Germinal center (tissue), 1 donor: ENCODE measurements at regions not wholly inside any gene's neighbourhood (a gene's known extent, or its start where the extent isn't known, plus 50 kb on each side); places are given as distances from the start of the nearest gene placed in this dataset.
"Not testable (repeated sequence)": the region's sequence is repeated elsewhere in the genome, so short reads cannot be mapped to it uniquely, and the experiment has no call there.

Experiments used
- DNase-seq: peaks from one replicate; pipeline ENCODE4 v3.0.0; 2012; ENCODE audit warnings: mixed read lengths, low spot score

DNA sequence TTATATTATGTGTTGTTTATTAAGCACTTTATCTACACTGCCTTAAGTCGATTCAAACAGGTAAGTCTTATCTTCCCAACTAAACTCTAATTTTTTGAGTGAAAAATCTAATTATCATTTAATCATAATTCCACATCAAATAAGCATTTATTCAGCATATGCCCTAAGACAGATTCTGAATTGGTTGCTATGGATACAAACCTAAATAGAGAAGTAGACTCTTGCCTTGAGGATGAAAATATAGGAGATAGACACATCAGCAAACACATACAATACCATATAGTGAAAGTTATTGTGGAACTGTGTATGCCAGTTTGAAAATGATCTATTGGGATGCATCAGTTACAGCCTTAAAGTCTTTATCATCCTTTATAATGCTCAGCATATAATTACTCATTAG is 1679.9 kb downstream of the SLITRK1 start:
- DNase-seq = no peak

DNA sequence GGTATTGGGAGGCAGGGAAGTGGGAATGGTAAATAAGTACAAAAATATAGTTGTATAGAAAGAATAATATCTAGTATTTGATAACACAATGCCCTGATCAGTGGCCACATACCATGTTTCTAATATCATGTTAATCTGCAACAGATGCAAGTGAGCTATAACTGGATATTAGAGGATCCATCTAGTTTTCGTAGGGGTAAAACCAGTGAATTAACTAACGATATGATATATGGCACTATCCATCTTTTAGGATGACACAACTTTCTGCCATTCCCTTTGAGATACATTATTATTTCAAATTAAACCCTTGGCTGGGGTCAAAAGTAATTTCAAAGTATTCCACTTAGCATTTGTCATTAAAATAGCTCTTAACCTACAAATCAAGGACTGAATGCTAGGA is 1686.2 kb downstream of the SLITRK1 start:
- no peak for DNase-seq

GRCh38 chr13:82187227-82187626 is 1695.0 kb downstream of the SLITRK1 start:
- DNase-seq = no peak

- no peak for DNase-seq
Observed at GRCh38 chr13:82176751-82177150, 1705.5 kb downstream of the SLITRK1 start.

GRCh38 chr13:82165396-82166174 is 1716.7 kb downstream of the SLITRK1 start:
- no peak for DNase-seq

DNA sequence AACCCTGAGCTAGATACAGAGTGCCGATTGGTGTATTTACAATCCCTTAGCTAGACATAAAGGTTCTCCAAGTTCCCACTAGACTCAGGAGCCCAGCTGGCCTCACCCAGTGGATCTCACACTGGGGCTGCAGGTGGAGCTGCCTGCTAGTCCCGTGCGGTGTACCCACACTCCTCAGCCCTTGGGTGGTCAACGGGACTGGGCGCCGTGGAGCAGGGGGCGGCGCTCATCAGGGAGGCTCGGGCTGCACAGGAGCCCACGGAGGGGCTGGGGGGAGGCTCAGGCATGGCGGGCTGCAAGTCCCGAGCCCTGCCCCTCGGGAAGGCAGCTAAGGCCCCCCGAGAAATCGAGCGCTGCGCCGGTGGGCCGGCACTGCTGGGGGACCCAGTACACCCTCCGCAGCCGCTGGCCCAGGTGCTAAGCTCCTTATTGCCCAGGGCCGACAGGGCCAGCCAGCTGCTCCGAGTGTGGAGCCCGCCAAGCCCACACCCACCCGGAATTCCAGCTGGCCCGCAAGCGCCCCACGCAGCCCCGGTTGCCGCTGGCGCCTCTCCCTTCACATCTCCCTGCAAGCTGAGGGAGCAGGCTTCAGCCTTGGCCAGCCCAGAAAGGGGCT is 1717.4 kb downstream of the SLITRK1 start:
- not testable (repeated sequence) for DNase-seq

DNA sequence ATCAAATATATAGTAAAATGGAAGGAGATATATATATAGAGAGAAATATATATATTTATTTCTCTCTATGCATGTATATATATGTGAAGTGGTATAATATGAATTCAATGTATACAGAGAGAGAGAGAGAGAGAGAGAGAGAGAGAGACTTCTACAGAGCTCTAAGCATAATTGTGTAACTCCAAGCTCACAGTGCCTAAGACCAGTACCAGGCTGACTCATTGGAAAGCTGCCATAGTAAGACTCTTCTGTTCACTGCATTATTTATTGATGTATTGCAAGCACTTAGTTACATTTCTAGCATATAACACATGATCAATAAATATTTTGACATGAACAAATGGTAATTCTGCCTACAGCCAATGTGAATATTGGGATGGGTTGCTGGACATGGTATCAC is 1734.7 kb downstream of the SLITRK1 start:
- DNase-seq = no peak

GRCh38 chr13:82136880-82137279 is 1745.4 kb downstream of the SLITRK1 start:
- DNase-seq = no peak

DNA sequence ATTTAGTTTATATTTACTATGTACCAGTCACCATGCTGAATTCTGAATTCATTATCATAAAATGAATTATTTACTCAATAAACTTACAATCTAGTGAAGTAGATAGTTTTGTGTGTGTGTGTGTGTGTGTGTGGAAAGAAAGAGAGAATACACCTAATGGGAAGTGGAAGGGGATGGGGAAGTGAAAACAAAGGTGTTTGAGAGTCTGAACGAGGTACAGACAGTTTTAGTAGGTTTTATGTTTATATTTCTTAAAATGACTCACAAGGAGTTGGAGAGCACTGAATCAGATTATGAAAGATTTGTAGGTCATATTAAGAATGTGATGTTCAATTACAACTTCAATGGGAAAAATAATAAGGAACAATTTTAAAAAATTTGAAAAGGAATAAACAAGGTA is 1753.0 kb downstream of the SLITRK1 start:
- no peak for DNase-seq

- no peak for DNase-seq
Observed at GRCh38 chr13:82118589-82118988, 1763.7 kb downstream of the SLITRK1 start.

DNA sequence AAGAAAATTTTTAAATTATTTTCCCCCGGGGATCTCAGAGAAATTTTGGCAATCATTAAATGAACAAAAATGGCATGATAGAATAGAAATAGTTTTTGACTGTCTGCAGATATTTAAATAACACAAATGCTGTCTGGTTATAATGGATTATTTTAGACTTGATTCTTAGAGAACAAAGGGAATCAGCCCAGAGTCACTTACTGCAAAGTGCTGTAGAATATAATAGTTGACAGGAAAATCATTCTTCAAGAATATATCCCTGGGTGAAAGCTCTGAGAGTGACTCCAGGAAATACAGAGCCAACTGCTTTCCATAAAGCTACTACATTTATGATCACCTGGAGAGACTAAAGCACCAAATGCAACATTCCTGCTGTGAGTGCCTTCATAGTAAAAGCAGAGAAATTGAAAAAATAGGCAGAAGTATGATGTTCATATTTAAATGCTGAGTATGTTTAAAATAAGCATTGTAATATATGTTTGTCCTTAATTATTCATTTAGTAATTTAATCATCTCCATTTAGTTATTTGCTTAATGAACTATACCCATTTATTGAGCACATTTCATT is 1765.8 kb downstream of the SLITRK1 start:
- no peak for DNase-seq

- DNase-seq = no peak
Observed at GRCh38 chr13:82115391-82115790, 1766.9 kb downstream of the SLITRK1 start.

DNA sequence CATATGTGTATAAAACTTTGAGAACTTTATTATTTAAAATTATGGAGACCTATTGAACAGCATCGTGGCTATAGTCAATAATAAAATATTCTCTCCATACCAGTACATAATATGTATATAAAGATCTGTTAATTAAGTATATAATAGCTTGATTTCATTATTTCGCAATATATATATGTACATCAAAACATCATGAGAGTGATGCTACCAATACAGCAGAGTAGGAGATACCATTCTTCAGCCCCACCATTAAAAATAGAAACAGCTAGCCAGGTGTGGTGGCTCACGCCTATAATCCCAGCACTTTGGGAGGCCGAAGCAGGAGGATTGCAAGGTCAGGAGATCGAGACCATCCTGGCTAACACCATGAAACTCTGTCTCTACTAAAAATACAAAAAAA is 1755.3 kb upstream of the SPRY2 start:
- DNase-seq = no peak

- DNase-seq = no peak
Observed at GRCh38 chr13:82092312-82092711, 1751.4 kb upstream of the SPRY2 start.

- DNase-seq = no peak
Observed at GRCh38 chr13:82088781-82089180, 1747.9 kb upstream of the SPRY2 start.

DNA sequence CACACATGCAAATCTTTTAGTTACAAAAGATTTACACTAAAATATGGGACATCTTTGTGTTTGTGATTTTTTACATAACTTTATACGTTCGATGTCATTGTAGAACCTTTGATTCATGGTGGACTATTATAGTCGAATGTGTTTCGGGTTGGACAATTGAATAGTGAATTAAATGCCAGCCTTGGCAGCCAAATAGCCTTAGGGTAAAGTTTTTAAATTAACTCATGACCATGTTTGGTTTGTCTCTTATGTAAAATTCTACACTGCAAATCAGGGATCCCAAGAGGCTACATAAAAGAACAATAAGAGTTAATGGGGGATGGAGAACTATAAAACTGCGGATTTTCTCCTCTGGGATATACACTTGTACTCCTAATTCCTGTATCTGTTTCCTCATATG is 1735.6 kb upstream of the SPRY2 start:
- no peak for DNase-seq

DNA sequence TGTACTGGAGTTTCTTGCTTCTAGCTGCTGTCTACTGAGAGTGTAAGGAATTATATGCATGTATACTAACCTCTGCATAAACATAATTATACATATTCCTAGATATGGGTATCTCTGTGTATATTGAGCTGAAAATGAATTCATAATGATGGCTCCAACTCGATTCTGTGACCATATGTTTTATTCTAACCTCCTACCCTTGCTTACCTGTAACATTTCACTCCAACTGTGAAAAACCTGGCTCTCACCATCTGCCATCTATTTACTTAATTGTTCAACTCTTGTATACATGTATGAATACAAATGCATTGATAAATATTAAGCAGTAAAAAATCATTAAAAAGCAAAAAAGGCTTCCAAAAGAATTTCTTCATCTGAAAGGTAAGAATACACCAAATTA is 1729.5 kb upstream of the SPRY2 start:
- no peak for DNase-seq

GRCh38 chr13:82062772-82063171 is 1721.8 kb upstream of the SPRY2 start:
- DNase-seq = no peak

DNA sequence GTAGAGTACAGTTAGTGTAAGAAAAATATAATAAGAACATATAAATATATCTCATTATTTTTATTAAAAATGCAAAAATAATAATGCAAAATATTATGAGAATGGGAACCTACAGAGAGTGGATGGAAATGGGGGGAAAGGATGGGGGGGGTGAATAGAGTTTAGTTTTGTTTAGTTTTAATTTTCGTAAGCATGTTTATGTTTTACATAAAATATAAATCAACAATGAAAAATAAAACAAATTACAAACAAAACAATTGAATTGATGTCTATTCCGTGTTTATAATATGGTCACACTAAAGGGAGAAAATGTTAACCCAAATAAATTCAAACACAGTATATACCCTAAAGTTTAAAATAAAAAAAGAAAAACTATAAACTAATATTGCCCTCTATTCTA is 1717.4 kb upstream of the SPRY2 start:
- no peak for DNase-seq

GRCh38 chr13:82045316-82045715 is 1704.4 kb upstream of the SPRY2 start:
- not testable (repeated sequence) for DNase-seq

DNA sequence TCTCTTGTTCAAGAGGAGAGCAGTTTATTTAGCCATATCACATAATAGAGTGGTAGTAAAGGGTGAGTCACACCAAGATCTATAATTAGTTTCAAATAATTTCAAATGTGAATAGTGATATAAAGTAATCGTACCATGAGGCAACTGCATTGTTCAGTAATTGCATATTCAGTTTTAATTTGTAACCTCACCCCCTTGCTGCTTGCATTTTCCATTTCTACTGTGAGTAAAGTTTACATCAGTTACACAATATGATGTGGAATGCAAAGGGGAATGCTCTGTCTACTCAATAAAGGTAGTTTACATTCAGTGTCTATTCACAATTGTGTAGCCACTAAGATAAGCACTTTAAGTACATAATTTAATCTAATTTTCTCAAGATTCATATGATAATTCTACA is 1695.7 kb upstream of the SPRY2 start:
- no peak for DNase-seq

DNA sequence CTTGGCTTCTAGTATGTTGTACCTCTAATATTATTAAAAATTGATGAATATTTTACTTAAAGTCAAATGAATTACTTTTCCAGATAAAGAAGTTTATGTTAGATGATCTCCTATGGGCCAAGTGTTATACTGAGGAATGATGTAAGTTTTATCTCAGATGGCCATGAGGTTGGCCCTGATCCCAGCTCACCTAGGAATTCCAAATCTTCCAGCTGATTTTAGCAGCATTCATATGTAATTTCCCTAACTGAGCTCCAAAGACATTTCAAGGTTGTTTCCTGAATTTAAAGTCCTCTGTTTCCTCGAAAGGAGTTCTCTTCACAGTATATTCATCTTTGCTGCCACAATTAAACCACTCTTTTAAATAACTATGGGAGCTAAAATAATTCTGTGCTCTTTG is 1670.4 kb upstream of the SPRY2 start:
- no peak for DNase-seq

DNA sequence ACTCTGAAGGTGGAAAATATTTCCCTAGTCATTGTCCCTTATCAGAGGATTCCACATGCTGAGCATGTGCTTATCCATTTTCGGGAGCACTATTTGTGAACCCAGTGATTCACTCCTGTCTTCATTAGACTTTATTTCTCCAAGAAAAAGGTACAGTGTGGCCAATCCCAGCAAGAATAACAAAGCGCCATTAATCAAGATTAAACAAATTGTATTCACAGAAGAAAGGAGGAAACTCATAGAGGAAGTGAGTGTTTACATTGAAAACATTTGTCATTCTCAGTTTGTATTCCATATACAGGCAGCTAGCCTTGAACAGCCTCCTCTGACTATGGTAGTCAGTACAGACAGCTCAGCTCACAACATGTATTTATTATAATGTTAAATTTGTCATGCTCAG is 1669.9 kb upstream of the SPRY2 start:
- no peak for DNase-seq

DNA sequence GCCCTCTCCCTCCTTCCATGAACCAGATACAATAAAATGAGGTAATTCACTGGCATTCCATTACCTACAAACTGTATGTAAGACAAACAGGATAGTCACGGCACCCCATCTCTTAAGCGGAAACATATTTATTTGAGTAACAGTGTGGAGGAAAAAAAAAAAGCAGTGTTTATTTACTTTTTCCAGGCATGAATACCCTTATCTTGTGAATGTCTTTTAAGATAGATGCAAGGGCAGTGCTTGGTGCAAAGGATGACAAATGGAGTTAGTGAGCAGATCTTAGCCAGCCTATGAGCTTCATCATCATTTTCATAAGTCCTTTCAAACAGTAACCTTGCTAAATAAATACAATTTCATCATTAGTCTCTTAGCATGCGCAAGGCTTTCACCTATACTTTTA is 1661.8 kb upstream of the SPRY2 start:
- no peak for DNase-seq
